Vagina (tissue), 2 donors: ENCODE measurements at regions not wholly inside any gene's neighbourhood (a gene's known extent, or its start where the extent isn't known, plus 50 kb on each side); places are given as distances from the start of the nearest gene placed in this dataset.

Source experiments
- DNase-seq, 2 donors: peaks; one replicate each; pipeline ENCODE4 v3.0.0-alpha.2; 2017; ENCODE audit errors: extremely low spot score in 2 of 2
- H3K27ac ChIP-seq: fragments of 200-600 bp; sonication (generic); one replicate; pipeline ENCODE4 v1.5.1; 2019
- H3K27me3 ChIP-seq: fragments of 200-600 bp; sonication (generic); one replicate; pipeline ENCODE4 v1.5.1; 2019
- H3K36me3 ChIP-seq, 2 donors: fragments of 200-600 bp; sonication (generic); one replicate each; pipeline ENCODE4 v1.5.1; 2017 to 2019
- H3K4me1 ChIP-seq: fragments of 200-600 bp; sonication (generic); one replicate; pipeline ENCODE4 v1.5.1; 2019
- H3K4me3 ChIP-seq, 2 donors: fragments of 200-600 bp; sonication (generic); 1 replicate in 1 of 2; 2 replicates in 1 of 2; pipeline ENCODE4 v1.5.1; 2016 to 2019
- H3K9me3 ChIP-seq: fragments of 200-600 bp; sonication (generic); one replicate; pipeline ENCODE4 v1.5.1; 2019
- CTCF ChIP-seq, 3 experiments: fragments of 450-650 bp in 2 of 3; fragments of 200-600 bp in 1 of 3; sonication (generic) in 1 of 3; IDR thresholded peaks; one replicate each; pipeline ENCODE4 v1.5.1; 2017 to 2019; ENCODE audit warnings: antibody characterized with exemption in 3 of 3, mild to moderate bottlenecking in 2 of 3, moderate library complexity in 2 of 3
- POLR2A ChIP-seq, 2 donors: fragments of 450-650 bp; IDR thresholded peaks; one replicate each; pipeline ENCODE4 v1.6.1; 2017; ENCODE audit warnings: antibody characterized with exemption in 2 of 2, mild to moderate bottlenecking in 2 of 2, moderate library complexity in 2 of 2
- POLR2AphosphoS5 ChIP-seq, 2 donors: sonication (generic); formaldehyde crosslinking; IDR thresholded peaks; one replicate each; pipeline ENCODE4 v1.9.0; 2017; ENCODE audit warnings: antibody characterized with exemption in 2 of 2, mild to moderate bottlenecking in 2 of 2, low read depth in 1 of 2; ENCODE audit not compliant: insufficient read depth in 1 of 2
- intact Hi-C: fragments of 100-400 bp; cut with DNase I; formaldehyde crosslinking; loops from one replicate; pipeline ENCODE4 v1.15.1; 2023

- Histone ChIP-seq H3K36me3 (no peaks in the 10 kb centered on the region), H3K9me3 (no peaks in the 10 kb centered on the region), H3K4me3 (no peak overlapping the region), H3K27ac (no peak overlapping the region), H3K4me1 (peaks cover 9% of the 10 kb centered on the region), H3K27me3 (no peaks in the 10 kb centered on the region)
- DNase-seq, result no peak
- intact Hi-C loops, result no loop called here
- TF ChIP-seq CTCF (IDR thresholded peaks at IDR 0.05) (no peak), POLR2AphosphoS5 (IDR thresholded peaks at IDR 0.05; ENCODE audit: insufficient read depth in 1 of 2, low read depth in 1 of 2) (no peak), POLR2A (IDR thresholded peaks at IDR 0.05) (no peak)
Measured at GRCh38 chr16:48487287-48487686, 102.1 kb upstream of the SIAH1 start.

GRCh38 chr16:48481772-48482171 is 96.6 kb upstream of the SIAH1 start:
- no peaks in the 10 kb centered on the region for H3K36me3 ChIP-seq
- TF ChIP-seq CTCF (IDR thresholded peaks at IDR 0.05), result no peak
- TF ChIP-seq POLR2AphosphoS5 (IDR thresholded peaks at IDR 0.05; ENCODE audit: insufficient read depth in 1 of 2, low read depth in 1 of 2), result no peak
- no peak for TF ChIP-seq POLR2A (IDR thresholded peaks at IDR 0.05)
- no peak for DNase-seq
- H3K27me3 ChIP-seq, result no peaks in the 10 kb centered on the region
- no peak overlapping the region for H3K27ac ChIP-seq
- intact Hi-C loops, result no loop called here
- no peak overlapping the region for H3K4me3 ChIP-seq
- no peaks in the 10 kb centered on the region for H3K9me3 ChIP-seq
- no peaks in the 10 kb centered on the region for H3K4me1 ChIP-seq

GRCh38 chr16:48481211-48481610 is 96.0 kb upstream of the SIAH1 start:
- Histone ChIP-seq H3K4me3 (no peak overlapping the region), H3K9me3 (no peaks in the 10 kb centered on the region), H3K4me1 (no peaks in the 10 kb centered on the region), H3K27ac (no peak overlapping the region), H3K36me3 (no peaks in the 10 kb centered on the region), H3K27me3 (no peaks in the 10 kb centered on the region)
- no peak for DNase-seq
- intact Hi-C loops, result no loop called here
- TF ChIP-seq POLR2A (IDR thresholded peaks at IDR 0.05), result no peak
- no peak for TF ChIP-seq POLR2AphosphoS5 (IDR thresholded peaks at IDR 0.05; ENCODE audit: insufficient read depth in 1 of 2, low read depth in 1 of 2)
- no peak for TF ChIP-seq CTCF (IDR thresholded peaks at IDR 0.05)

GRCh38 chr16:48479955-48480354 is 94.7 kb upstream of the SIAH1 start:
- TF ChIP-seq POLR2A (IDR thresholded peaks at IDR 0.05), result no peak
- no peak for TF ChIP-seq CTCF (IDR thresholded peaks at IDR 0.05)
- no peak for TF ChIP-seq POLR2AphosphoS5 (IDR thresholded peaks at IDR 0.05; ENCODE audit: insufficient read depth in 1 of 2, low read depth in 1 of 2)
- Histone ChIP-seq H3K27ac (no peak overlapping the region), H3K36me3 (no peaks in the 10 kb centered on the region), H3K9me3 (no peaks in the 10 kb centered on the region), H3K4me3 (no peak overlapping the region), H3K27me3 (no peaks in the 10 kb centered on the region), H3K4me1 (no peaks in the 10 kb centered on the region)
- intact Hi-C loops, result no loop called here
- DNase-seq, result no peak

- Histone ChIP-seq H3K4me3 (no peak overlapping the region), H3K4me1 (no peaks in the 10 kb centered on the region), H3K9me3 (no peaks in the 10 kb centered on the region), H3K27me3 (no peaks in the 10 kb centered on the region), H3K36me3 (no peaks in the 10 kb centered on the region), H3K27ac (no peak overlapping the region)
- intact Hi-C loops, result no loop called here
- DNase-seq, result no peak
- TF ChIP-seq POLR2AphosphoS5 (IDR thresholded peaks at IDR 0.05; ENCODE audit: insufficient read depth in 1 of 2, low read depth in 1 of 2) (no peak), POLR2A (IDR thresholded peaks at IDR 0.05) (no peak), CTCF (IDR thresholded peaks at IDR 0.05) (no peak)
Measured at GRCh38 chr16:48479329-48479728, 94.1 kb upstream of the SIAH1 start.
